GM12874 (cell line): ENCODE measurements at regions not wholly inside any gene's neighbourhood (a gene's known extent, or its start where the extent isn't known, plus 50 kb on each side); places are given as distances from the start of the nearest gene placed in this dataset.

Experiments used
- CTCF ChIP-seq: IDR thresholded peaks from 2 replicates; pipeline ENCODE4 v1.5.1; 2011; ENCODE audit warnings: low read depth, mild to moderate bottlenecking, control low read depth, low read length, moderate library complexity; ENCODE audit not compliant: insufficient read depth

- TF ChIP-seq CTCF, result no peak
These were observed 477.4 kb downstream of the FRK start for GRCh38 chr6:115583290-115583689.

- TF ChIP-seq CTCF, result no peak
These were observed 478.3 kb downstream of the FRK start for GRCh38 chr6:115582386-115582785.

- no peak for TF ChIP-seq CTCF
These were observed 483.4 kb downstream of the FRK start for GRCh38 chr6:115577270-115577669.

GRCh38 chr6:115575285-115575684 lies 485.4 kb downstream of the FRK start:
- no peak for TF ChIP-seq CTCF

- TF ChIP-seq CTCF, result no peak
These were observed 486.8 kb downstream of the FRK start for GRCh38 chr6:115573861-115574260.

- TF ChIP-seq CTCF, result no peak
These were observed 490.4 kb downstream of the FRK start for GRCh38 chr6:115570331-115570730.

- no peak for TF ChIP-seq CTCF
These were observed 506.6 kb downstream of the FRK start for GRCh38 chr6:115554060-115554459.

GRCh38 chr6:115551527-115551926 lies 509.2 kb downstream of the FRK start:
- no peak for TF ChIP-seq CTCF
